RPMI8226 (cell line): ENCODE measurements at regions not wholly inside any gene's neighbourhood (a gene's known extent, or its start where the extent isn't known, plus 50 kb on each side); places are given as distances from the start of the nearest gene placed in this dataset.

Experiments
- DNase-seq: peaks from one replicate; pipeline ENCODE4 v3.0.0-alpha.2; 2015

DNA sequence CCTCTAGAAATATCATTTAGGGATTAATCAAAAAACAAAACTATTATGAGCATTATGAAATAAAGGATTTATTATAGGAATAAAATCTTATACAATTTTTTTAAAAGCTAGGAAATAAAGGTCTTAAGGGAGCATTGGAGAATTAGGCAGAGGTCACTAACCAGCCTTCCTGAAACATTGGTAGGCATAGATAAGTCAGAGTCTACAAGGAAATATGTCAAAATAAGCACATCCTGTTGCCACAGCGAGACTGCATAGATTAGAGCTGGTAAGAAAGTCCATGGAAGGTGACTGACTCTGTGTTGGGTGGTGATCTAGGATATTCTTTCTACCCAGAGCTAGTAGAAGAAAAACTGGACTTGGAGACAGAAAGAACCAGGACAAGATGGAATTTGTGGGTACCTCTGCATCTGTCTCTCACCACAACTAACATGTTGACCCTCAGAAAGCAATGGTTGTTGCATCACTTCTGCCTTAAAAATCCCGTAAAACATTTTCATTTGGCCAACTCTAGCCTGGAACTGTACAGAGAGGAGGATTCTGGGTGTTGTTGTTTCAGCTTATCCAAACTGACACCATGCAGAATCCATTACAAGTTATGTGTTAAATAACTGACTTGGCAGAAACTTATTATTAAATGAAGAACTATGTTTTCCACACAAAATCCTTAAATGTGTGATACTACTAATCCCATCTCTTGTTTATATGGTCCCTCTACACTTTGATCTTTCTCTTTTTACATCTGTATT, 77.1 kb downstream of the FBXO5 start:
- no peak for DNase-seq

DNA sequence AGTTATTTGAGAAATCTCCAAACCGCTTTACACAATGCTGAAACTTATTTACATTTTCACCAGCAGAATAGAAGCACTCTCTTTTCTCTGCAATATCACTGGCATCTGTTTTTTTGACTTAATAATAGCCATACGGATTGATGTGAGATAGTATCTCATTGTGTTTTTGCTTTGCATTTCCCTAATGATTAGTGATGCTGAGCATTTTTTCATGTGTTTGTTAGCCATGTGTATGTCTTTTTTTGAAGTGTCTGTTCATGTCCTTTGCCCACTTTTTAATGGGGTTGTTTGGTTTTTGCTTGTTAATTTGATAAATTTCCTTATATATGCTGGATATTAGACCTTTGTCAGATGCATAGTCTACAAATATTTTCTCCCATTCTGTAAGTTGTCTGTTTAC, 73.6 kb downstream of the FBXO5 start:
- no peak for DNase-seq

DNA sequence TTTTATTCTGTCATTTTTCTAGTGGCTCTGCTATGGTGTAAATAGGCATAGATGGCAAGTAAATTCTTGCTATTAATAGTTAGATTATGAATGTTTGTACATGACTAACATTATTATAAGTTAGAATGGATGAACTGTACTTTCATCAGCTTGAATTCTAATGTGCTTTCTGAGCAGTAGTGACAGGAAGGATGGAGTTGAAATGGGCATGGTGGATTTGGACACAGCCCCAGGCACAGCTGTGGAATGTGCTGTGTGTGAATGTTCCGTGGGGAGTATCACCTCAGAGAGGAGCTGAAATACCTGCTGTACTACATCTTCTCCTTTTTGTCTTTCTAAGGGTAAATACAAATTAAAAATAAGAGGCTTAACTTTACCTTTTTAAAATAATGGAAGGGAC, 66.8 kb downstream of the FBXO5 start:
- DNase-seq, result no peak

DNA sequence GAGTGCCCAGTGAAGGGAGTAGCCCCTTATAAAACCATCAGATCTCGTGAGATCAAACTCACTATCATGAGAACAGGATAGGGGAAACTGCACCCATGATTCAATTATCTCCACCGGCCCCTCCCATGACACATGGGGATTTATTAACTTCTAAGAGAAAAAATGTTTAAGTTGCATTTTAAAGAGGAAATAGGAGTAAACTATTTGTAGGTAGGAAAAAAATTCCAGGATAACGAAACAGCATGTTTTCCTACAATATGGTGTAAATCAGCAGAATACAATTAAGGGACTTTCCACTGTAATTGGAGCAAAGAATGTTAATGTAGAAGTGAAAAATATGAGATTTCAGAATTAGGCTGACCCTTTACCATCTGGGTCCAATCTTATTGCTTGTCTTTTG, 63.9 kb downstream of the FBXO5 start:
- DNase-seq, result no peak

DNA sequence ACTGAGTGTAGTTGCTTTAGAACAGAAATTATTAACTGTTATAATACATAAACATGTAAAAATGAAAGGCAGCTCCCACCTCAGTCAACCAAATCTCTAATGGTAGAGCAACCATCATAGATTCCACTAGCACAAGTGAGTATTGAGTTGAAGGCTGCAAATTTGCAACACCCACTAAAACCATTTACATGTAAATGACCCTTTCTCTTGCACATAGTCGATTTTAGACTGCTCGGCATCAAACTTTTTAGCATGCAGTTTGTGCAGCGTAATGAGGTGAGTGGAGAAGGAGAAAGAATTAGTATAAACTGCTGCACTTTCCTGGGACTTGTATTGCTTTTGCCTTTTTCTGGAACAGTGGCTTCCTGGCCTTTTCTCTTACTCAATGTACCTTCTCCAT, 62.8 kb downstream of the FBXO5 start:
- no peak for DNase-seq
